MM.1S (cell line): ENCODE measurements at regions not wholly inside any gene's neighbourhood (a gene's known extent, or its start where the extent isn't known, plus 50 kb on each side); places are given as distances from the start of the nearest gene placed in this dataset.

Experiments
- EZH2phosphoT487 ChIP-seq: fragments of 300-600 bp; sonication (generic); IDR thresholded peaks from 2 replicates; pipeline ENCODE4 v1.6.1; 2018; ENCODE audit warnings: antibody characterized with exemption, low read length
- TF ChIP-seq, protein P1 (sequence below): fragments of 300-600 bp; sonication (generic); IDR thresholded peaks from 2 replicates; pipeline ENCODE4 v1.5.1; 2016; ENCODE audit warnings: antibody characterized with exemption, low read length, mixed read lengths

DNA sequence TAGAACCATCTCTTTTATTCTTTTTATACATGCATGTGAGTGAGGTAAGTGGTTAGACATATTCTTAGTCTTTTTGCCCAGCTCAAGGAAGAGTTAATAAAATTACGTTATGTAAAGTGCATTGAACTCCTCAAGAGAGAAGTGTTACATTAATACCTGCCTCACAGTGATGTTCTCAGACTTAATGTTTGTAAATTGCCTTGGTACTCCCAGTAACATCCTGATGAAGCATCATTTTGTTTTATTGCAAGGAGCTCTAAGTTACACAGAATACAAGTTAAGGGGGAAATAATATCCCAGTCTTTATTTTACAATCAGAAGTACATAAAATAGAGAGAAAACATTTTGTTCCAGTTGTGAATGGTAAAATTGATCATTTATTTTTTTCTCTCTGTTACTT is 89.5 kb upstream of the ARRDC3 start:
- TF ChIP-seq, protein P1, sequence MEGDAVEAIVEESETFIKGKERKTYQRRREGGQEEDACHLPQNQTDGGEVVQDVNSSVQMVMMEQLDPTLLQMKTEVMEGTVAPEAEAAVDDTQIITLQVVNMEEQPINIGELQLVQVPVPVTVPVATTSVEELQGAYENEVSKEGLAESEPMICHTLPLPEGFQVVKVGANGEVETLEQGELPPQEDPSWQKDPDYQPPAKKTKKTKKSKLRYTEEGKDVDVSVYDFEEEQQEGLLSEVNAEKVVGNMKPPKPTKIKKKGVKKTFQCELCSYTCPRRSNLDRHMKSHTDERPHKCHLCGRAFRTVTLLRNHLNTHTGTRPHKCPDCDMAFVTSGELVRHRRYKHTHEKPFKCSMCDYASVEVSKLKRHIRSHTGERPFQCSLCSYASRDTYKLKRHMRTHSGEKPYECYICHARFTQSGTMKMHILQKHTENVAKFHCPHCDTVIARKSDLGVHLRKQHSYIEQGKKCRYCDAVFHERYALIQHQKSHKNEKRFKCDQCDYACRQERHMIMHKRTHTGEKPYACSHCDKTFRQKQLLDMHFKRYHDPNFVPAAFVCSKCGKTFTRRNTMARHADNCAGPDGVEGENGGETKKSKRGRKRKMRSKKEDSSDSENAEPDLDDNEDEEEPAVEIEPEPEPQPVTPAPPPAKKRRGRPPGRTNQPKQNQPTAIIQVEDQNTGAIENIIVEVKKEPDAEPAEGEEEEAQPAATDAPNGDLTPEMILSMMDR = no peak
- no peak for TF ChIP-seq EZH2phosphoT487
